Fibroblast of upper back skin (primary cell): ENCODE measurements at regions not wholly inside any gene's neighbourhood (a gene's known extent, or its start where the extent isn't known, plus 50 kb on each side); places are given as distances from the start of the nearest gene placed in this dataset.
"Not testable (repeated sequence)": the region's sequence is repeated elsewhere in the genome, so short reads cannot be mapped to it uniquely, and the experiment has no call there.

Experiments used
- DNase-seq: peaks from one replicate; pipeline ENCODE4 v3.0.0-alpha.2; 2013

- DNase-seq = not testable (repeated sequence)
Measured at GRCh38 chr3:159052494-159052893, 250.6 kb downstream of the MFSD1 start.

DNA sequence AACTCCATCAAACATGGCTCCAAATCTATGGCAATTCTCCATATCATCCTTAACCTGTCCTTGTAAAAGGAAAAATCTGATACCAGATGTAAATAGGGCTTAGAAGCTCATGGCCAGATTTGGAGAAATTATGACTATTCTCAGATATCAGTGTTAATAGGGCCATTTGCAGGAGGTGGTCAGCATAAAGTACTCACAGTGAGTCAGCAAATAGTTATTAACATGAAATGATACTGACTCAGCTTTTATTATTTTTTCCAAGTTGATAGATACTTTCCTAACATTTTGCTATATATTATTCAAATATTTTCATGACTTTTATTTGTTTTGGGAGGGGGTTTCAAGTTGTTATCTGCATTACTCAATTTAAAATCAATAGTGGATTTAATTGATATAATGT lies 255.8 kb downstream of the MFSD1 start:
- DNase-seq = peak; percentile 18

DNA sequence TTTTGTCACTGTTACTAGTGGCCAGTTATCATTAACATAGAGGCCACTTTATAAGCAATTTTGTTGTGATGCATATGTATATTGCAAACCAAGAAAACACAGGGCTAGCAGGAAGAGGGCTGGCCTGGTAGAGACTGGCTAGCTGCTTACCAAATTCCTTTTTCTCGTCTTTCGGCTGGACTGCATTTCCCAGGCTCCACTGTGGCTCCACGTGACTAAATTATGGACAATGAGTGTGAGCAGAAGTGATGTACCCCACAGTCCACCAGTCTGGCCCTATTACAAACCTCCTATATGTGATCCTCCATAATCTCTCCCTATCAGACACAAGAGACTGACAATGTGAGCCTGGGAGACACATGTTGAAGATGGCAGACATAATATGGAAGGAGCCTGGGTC lies 257.0 kb downstream of the MFSD1 start:
- no peak for DNase-seq

DNA sequence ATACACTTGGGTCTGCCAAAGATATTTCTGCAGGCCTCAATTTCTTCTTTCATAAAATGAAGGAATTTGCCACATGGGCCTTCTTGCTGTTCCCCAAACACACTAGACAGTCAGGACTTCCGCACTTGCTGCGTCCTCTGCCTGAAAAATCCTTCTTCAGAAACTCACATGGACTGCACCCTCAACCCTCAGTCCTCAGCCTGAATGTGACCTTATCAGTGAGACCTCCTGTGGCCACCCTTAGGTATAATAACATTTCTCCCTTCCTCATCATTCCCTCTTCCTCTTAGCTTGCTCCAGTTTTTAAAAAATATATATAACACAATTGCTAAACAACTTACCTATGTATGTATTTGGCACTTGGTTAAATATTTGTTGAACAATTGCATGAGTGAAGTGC lies 257.5 kb downstream of the MFSD1 start:
- no peak for DNase-seq

DNA sequence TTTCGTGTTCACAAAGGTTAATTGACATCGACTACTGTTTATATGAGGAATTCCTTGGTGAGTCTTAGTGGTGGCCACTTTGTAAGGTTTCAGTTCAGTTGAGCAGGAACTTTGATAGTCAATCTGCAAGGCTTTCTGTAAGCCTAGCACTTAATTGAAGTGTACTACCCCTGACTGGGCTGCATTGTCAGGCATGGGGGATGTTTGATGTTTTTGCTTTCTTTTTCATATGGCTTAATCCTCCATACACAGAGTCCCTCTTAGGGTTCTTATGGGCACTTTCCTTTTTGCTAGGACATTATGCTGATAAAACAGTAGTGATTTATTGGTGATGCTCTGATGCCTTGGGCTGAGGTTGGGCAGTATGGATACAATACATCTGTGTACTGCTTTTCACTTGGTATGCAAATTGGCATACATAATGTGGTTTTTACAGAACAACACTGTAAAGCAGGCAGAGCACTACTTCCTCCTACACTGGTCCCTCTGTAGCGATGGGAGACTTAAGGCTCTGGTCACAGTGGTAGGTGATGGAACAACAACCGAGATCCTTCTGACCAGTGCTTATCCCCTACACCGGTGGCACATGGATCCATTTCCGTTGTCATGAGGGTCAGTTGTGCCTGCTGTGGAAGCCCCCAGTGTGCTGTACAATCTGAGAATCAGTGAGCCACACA lies 261.0 kb downstream of the MFSD1 start:
- no peak for DNase-seq

GRCh38 chr3:159069091-159069490 lies 267.2 kb downstream of the MFSD1 start, which contains the start of gene IQCJ:
IQCJ (plus strand) TSS chr3:159069319.
- DNase-seq = no peak

GRCh38 chr3:159069866-159070425 lies 268.1 kb downstream of the MFSD1 start:
- no peak for DNase-seq

DNA sequence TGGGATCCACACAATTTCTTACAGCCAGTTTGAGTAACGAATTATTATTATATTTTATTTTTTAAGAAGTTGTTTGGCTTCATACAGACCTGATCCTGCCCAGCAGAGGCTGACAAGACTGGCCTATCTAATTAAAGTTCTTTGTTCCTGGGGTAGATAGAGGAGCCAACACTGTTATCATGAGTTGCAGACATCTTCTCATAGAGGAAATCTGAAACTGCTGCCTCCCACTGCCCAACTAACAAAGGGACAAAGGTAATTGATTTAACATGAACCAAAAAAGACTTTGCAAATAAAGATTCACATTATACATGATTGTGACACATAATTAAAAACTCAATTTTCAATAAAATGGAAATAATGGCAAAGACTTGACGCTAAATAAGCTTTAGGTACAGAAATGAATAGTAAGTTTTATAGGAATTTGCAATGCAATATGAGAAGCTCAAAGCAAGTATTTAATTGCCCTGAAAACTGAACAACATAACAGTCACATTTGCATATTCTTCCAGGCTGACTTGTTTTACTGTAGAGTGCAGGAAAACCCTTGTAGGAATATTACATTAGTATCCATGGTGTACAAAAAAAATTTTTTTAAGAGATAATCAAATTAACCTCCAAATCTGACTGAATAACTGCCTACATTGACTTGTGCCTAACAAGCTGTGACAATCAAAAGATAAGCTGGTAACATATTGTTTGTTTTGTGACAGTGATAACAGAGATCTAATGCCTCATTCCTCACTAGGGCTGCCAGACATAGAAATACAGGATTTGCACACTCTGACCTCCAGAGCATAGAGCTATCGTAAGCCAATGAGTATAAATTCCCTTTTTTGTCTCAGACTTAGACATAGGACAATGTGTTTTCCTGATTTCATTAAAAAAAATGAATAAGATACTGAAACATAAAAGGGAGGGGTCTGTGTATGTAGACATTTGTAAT lies 273.2 kb downstream of the MFSD1 start:
- no peak for DNase-seq

DNA sequence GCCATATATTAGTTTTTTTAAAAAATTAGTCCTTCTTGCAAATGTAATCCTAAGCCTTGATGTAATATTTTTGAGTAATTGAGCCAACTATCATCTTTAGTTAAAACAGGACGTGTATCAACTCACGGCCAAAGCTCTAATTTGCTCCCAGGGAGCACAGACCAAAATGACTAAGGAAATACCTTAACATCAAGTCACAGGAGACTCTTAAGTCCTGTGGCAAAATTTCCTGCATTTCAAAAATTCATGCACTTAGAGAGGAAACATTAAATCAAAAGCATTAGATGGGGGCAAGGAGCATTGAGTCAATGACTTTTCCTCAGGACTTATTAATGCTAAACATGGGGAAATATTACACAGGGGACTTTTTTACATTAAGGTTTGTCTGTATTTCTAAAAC lies 276.0 kb downstream of the MFSD1 start:
- DNase-seq = peak; percentile 92

- DNase-seq = no peak
Measured at GRCh38 chr3:159080256-159080655, 278.4 kb downstream of the MFSD1 start.

GRCh38 chr3:159080821-159081220 lies 279.0 kb downstream of the MFSD1 start:
- no peak for DNase-seq

GRCh38 chr3:159082519-159082918 lies 280.7 kb downstream of the MFSD1 start:
- DNase-seq = peak; percentile 85

DNA sequence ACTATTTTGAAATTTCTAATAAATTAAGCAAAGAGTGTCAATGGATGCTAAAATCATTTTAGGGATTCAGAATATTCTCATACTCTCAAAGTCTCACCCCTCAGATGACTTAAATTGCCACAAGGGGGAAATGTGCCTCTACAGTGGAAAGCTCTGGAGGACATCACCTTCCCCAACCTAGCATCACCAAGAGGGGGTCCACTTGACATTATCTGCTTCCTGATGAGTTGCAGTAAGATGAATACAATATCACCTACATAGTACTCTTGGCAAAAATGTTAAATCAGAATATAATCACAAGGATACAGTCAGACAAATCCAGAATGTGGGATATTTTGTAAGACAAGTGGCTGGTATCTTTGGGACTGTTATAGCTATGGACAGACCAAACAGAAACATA lies 290.1 kb downstream of the MFSD1 start:
- DNase-seq = no peak

- DNase-seq = no peak
Measured at GRCh38 chr3:159102001-159102400, 300.1 kb downstream of the MFSD1 start.

- no peak for DNase-seq
Measured at GRCh38 chr3:159112724-159113123, 310.9 kb downstream of the MFSD1 start.

DNA sequence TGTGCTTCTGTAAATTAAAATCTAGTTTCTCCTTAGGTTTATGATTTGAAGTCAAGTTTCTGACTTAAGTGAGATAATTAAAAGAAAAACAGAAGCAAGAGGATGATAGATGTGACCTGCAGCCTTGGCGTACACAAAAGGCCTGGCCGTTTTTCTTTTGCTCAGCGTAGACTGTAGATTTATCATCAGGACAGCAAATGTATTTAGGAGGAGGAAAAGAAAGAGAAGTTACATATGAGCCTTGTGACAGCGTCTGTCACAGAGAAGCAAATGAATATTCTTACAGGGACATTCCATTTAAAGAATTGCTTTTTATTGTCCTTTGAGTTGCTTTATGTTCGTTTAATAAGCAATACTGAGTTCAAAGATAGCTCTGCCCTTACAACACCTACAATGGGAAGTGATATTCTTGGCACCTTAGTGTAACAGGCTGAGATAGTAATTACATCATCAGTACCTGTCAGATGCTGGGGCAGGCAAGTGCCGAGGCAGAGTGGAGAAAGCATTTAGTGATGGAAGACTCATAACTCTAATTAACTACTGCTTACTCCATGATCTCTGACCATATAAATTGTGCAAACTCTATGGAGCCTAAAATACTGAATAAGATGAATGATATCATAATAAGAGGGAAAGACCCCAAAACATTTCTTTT lies 311.5 kb downstream of the MFSD1 start:
- DNase-seq = no peak

DNA sequence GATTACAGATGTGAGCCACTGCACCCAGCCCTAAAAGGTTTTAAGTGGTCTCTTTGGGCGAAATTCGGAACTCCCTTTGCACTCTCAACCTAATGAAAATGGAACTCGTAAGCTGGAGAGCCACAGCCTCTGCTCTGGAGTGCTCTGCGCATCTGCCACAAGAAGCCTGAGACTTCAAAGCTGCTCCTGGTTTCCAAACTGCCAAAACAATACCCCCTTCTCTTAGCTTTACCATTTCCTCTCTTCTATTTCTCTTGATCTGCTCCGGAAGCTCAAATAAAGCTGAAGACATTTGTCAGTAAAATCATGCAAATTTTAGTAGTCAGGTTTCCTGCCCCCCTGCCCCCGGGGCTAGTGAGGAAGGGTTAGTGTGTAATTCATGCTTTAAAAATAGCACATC lies 312.7 kb downstream of the MFSD1 start:
- DNase-seq = no peak

GRCh38 chr3:159123877-159124276 lies 322.0 kb downstream of the MFSD1 start:
- no peak for DNase-seq

- DNase-seq = peak; percentile 61
Measured at GRCh38 chr3:159126261-159127020, 324.6 kb downstream of the MFSD1 start.

DNA sequence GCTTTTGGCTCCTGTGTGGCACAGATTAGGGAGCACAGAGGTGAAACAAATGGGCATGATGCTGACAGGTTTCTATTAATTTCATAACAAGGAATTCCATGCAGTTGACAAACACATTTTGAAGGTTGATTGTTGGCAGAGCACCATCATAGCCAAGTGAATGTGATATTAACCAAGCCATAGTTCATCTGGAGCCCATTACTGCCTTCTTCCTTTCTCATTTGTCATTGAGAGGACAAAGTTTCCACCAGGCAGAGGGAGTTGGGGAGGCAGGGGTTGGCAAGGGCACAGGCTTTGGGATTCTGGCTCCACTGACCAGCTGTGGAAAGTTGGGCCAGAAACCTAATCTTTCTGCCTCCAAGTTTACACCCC lies 325.2 kb downstream of the MFSD1 start:
- DNase-seq = no peak

GRCh38 chr3:159128628-159129027 lies 326.8 kb downstream of the MFSD1 start:
- DNase-seq = peak; percentile 63

- no peak for DNase-seq
Measured at GRCh38 chr3:159130108-159130507, 328.3 kb downstream of the MFSD1 start.

DNA sequence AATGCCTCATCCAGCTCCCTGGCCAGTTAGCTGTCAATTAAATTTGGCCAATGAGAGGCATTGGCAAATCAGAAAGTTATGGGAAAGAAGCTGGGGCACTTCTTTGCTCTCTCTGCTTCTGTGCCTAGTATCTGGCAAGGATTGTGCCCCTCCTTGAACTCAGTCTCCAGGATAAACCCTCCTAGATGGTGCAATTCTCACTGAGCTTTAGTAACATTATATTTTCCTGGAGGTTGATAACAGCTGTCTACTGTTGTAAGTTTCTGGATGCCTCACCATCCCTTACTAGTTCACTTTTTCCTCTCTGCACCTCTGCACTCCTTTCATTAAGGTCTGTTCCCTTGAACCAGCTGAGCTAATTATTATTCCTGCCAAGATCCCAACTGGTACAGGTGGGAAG lies 329.5 kb downstream of the MFSD1 start:
- DNase-seq = no peak
